ENCODE measurements at regions not wholly inside any gene's neighbourhood (a gene's known extent, or its start where the extent isn't known, plus 50 kb on each side); places are given as distances from the start of the nearest gene placed in this dataset.

DNA sequence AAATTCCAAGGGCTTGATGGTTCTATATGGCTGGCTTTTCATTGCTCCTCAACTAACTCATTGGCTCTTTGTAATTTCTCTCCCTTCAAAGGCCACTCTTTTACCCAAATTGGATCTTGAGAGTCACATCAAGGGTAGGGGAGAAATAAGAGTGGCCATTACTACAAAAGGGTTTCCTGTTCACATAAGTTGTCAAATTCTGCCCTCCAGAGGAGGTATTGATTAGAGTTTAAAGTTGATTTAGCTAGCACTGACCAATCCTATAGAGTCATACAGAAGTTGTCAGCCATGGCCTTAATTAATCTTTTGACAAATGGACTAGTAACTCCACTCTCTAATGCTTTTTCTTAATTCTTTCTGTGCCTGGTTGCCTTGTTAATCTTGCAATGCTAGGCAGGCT is 336.0 kb downstream of the RPS4Y2 start:
- ChIA-PET POLR2A (no interaction called here), CTCF (no interaction called here)
- Mint-ChIP-seq H3K27me3 (ENCODE audit: low read depth) (no peaks in the 10 kb centered on the region; the same call in 1 of the 2 replicates), H3K36me3 (peaks cover 15% of the 10 kb centered on the region; the same call in 1 of the 2 replicates), H3K9me3 (peaks cover 39% of the 10 kb centered on the region), H3K4me1 (no peaks in the 10 kb centered on the region), H3K27ac (no peak overlapping the region), H3K4me3 (no peak overlapping the region)
- ATAC-seq, result no peak
- TF ChIP-seq, protein P1, sequence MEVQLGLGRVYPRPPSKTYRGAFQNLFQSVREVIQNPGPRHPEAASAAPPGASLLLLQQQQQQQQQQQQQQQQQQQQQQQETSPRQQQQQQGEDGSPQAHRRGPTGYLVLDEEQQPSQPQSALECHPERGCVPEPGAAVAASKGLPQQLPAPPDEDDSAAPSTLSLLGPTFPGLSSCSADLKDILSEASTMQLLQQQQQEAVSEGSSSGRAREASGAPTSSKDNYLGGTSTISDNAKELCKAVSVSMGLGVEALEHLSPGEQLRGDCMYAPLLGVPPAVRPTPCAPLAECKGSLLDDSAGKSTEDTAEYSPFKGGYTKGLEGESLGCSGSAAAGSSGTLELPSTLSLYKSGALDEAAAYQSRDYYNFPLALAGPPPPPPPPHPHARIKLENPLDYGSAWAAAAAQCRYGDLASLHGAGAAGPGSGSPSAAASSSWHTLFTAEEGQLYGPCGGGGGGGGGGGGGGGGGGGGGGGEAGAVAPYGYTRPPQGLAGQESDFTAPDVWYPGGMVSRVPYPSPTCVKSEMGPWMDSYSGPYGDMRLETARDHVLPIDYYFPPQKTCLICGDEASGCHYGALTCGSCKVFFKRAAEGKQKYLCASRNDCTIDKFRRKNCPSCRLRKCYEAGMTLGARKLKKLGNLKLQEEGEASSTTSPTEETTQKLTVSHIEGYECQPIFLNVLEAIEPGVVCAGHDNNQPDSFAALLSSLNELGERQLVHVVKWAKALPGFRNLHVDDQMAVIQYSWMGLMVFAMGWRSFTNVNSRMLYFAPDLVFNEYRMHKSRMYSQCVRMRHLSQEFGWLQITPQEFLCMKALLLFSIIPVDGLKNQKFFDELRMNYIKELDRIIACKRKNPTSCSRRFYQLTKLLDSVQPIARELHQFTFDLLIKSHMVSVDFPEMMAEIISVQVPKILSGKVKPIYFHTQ (CRISPR knock-in tag; IDR thresholded peaks at IDR 0.05), result no peak
- TF ChIP-seq JUN (CRISPR knock-in tag; IDR thresholded peaks at IDR 0.05), result no peak
- no peak for TF ChIP-seq KAT7 (CRISPR knock-in tag; IDR thresholded peaks at IDR 0.05; ENCODE audit: borderline replicate concordance)
- no peak for TF ChIP-seq ZNF263 (CRISPR knock-in tag; IDR thresholded peaks at IDR 0.05; ENCODE audit: low read depth)
- no peak for TF ChIP-seq CBFB (CRISPR knock-in tag; IDR thresholded peaks at IDR 0.05; ENCODE audit: low read depth)
- TF ChIP-seq, protein P2, sequence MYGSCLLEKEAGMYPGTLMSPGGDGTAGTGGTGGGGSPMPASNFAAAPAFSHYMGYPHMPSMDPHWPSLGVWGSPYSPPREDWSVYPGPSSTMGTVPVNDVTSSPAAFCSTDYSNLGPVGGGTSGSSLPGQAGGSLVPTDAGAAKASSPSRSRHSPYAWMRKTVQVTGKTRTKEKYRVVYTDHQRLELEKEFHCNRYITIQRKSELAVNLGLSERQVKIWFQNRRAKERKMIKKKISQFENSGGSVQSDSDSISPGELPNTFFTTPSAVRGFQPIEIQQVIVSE (CRISPR knock-in tag; IDR thresholded peaks at IDR 0.05; ENCODE audit: borderline replicate concordance), result no peak
- TF ChIP-seq, protein P3, sequence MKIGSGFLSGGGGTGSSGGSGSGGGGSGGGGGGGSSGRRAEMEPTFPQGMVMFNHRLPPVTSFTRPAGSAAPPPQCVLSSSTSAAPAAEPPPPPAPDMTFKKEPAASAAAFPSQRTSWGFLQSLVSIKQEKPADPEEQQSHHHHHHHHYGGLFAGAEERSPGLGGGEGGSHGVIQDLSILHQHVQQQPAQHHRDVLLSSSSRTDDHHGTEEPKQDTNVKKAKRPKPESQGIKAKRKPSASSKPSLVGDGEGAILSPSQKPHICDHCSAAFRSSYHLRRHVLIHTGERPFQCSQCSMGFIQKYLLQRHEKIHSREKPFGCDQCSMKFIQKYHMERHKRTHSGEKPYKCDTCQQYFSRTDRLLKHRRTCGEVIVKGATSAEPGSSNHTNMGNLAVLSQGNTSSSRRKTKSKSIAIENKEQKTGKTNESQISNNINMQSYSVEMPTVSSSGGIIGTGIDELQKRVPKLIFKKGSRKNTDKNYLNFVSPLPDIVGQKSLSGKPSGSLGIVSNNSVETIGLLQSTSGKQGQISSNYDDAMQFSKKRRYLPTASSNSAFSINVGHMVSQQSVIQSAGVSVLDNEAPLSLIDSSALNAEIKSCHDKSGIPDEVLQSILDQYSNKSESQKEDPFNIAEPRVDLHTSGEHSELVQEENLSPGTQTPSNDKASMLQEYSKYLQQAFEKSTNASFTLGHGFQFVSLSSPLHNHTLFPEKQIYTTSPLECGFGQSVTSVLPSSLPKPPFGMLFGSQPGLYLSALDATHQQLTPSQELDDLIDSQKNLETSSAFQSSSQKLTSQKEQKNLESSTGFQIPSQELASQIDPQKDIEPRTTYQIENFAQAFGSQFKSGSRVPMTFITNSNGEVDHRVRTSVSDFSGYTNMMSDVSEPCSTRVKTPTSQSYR (CRISPR knock-in tag; IDR thresholded peaks at IDR 0.05), result no peak
- TF ChIP-seq ETV6 (CRISPR knock-in tag; IDR thresholded peaks at IDR 0.05), result no peak
- TF ChIP-seq, protein P4, sequence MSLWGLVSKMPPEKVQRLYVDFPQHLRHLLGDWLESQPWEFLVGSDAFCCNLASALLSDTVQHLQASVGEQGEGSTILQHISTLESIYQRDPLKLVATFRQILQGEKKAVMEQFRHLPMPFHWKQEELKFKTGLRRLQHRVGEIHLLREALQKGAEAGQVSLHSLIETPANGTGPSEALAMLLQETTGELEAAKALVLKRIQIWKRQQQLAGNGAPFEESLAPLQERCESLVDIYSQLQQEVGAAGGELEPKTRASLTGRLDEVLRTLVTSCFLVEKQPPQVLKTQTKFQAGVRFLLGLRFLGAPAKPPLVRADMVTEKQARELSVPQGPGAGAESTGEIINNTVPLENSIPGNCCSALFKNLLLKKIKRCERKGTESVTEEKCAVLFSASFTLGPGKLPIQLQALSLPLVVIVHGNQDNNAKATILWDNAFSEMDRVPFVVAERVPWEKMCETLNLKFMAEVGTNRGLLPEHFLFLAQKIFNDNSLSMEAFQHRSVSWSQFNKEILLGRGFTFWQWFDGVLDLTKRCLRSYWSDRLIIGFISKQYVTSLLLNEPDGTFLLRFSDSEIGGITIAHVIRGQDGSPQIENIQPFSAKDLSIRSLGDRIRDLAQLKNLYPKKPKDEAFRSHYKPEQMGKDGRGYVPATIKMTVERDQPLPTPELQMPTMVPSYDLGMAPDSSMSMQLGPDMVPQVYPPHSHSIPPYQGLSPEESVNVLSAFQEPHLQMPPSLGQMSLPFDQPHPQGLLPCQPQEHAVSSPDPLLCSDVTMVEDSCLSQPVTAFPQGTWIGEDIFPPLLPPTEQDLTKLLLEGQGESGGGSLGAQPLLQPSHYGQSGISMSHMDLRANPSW (CRISPR knock-in tag; conservative IDR thresholded peaks at IDR 0.05; ENCODE audit: low read depth), result no peak
- TF ChIP-seq, protein P5, sequence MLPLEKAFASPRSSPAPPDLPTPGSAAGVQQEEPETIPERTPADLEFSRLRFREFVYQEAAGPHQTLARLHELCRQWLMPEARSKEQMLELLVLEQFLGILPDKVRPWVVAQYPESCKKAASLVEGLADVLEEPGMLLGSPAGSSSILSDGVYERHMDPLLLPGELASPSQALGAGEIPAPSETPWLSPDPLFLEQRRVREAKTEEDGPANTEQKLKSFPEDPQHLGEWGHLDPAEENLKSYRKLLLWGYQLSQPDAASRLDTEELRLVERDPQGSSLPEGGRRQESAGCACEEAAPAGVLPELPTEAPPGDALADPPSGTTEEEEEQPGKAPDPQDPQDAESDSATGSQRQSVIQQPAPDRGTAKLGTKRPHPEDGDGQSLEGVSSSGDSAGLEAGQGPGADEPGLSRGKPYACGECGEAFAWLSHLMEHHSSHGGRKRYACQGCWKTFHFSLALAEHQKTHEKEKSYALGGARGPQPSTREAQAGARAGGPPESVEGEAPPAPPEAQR (CRISPR knock-in tag; IDR thresholded peaks at IDR 0.05), result no peak
- no peak for TF ChIP-seq RELA (CRISPR knock-in tag; IDR thresholded peaks at IDR 0.05; ENCODE audit: borderline replicate concordance)
- TF ChIP-seq, protein P6, sequence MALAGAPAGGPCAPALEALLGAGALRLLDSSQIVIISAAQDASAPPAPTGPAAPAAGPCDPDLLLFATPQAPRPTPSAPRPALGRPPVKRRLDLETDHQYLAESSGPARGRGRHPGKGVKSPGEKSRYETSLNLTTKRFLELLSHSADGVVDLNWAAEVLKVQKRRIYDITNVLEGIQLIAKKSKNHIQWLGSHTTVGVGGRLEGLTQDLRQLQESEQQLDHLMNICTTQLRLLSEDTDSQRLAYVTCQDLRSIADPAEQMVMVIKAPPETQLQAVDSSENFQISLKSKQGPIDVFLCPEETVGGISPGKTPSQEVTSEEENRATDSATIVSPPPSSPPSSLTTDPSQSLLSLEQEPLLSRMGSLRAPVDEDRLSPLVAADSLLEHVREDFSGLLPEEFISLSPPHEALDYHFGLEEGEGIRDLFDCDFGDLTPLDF (CRISPR knock-in tag; IDR thresholded peaks at IDR 0.05), result no peak
- no peak for TF ChIP-seq PRRX2 (CRISPR knock-in tag; IDR thresholded peaks at IDR 0.05)
- no peak for DNase-seq (ENCODE audit: low spot score)

DNA sequence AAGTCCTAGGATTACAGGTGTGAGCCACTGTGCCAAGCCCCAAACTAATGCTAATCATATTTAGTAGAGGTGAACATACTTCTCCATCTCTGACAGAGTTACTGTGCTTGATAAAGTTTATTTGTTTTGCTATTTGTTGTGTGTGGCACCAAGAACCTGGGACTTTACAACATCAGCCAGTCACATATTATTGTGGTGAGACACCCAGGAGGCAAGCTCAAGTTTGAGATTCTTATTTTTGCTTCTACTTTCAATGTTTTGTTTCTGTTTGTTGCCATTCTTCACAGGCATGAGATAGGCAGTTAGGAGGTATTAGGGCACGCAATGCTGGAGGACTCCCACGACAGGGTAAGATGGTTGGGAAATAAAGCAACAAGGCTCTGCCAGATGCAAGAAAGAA is 346.6 kb downstream of the RPS4Y2 start:
- no peak for ATAC-seq
- Mint-ChIP-seq H3K27ac (no peak overlapping the region), H3K9me3 (peaks cover 29% of the 10 kb centered on the region), H3K36me3 (peaks cover 26% of the 10 kb centered on the region), H3K4me1 (no peaks in the 10 kb centered on the region), H3K27me3 (ENCODE audit: low read depth) (no peaks in the 10 kb centered on the region), H3K4me3 (no peak overlapping the region)
- ChIA-PET POLR2A (no interaction called here), CTCF (no interaction called here)
- no peak for DNase-seq (ENCODE audit: low spot score)
- TF ChIP-seq, protein P7, sequence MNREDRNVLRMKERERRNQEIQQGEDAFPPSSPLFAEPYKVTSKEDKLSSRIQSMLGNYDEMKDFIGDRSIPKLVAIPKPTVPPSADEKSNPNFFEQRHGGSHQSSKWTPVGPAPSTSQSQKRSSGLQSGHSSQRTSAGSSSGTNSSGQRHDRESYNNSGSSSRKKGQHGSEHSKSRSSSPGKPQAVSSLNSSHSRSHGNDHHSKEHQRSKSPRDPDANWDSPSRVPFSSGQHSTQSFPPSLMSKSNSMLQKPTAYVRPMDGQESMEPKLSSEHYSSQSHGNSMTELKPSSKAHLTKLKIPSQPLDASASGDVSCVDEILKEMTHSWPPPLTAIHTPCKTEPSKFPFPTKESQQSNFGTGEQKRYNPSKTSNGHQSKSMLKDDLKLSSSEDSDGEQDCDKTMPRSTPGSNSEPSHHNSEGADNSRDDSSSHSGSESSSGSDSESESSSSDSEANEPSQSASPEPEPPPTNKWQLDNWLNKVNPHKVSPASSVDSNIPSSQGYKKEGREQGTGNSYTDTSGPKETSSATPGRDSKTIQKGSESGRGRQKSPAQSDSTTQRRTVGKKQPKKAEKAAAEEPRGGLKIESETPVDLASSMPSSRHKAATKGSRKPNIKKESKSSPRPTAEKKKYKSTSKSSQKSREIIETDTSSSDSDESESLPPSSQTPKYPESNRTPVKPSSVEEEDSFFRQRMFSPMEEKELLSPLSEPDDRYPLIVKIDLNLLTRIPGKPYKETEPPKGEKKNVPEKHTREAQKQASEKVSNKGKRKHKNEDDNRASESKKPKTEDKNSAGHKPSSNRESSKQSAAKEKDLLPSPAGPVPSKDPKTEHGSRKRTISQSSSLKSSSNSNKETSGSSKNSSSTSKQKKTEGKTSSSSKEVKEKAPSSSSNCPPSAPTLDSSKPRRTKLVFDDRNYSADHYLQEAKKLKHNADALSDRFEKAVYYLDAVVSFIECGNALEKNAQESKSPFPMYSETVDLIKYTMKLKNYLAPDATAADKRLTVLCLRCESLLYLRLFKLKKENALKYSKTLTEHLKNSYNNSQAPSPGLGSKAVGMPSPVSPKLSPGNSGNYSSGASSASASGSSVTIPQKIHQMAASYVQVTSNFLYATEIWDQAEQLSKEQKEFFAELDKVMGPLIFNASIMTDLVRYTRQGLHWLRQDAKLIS (CRISPR knock-in tag; IDR thresholded peaks at IDR 0.05; ENCODE audit: borderline replicate concordance), result no peak
- TF ChIP-seq, protein P8, sequence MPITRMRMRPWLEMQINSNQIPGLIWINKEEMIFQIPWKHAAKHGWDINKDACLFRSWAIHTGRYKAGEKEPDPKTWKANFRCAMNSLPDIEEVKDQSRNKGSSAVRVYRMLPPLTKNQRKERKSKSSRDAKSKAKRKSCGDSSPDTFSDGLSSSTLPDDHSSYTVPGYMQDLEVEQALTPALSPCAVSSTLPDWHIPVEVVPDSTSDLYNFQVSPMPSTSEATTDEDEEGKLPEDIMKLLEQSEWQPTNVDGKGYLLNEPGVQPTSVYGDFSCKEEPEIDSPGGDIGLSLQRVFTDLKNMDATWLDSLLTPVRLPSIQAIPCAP (CRISPR knock-in tag; IDR thresholded peaks at IDR 0.05), result no peak
- TF ChIP-seq, protein P9, sequence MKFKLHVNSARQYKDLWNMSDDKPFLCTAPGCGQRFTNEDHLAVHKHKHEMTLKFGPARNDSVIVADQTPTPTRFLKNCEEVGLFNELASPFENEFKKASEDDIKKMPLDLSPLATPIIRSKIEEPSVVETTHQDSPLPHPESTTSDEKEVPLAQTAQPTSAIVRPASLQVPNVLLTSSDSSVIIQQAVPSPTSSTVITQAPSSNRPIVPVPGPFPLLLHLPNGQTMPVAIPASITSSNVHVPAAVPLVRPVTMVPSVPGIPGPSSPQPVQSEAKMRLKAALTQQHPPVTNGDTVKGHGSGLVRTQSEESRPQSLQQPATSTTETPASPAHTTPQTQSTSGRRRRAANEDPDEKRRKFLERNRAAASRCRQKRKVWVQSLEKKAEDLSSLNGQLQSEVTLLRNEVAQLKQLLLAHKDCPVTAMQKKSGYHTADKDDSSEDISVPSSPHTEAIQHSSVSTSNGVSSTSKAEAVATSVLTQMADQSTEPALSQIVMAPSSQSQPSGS (CRISPR knock-in tag; IDR thresholded peaks at IDR 0.05; ENCODE audit: borderline replicate concordance, low read depth), result no peak
- TF ChIP-seq GTF2I (CRISPR knock-in tag; conservative IDR thresholded peaks at IDR 0.05), result no peak

Measured in WTC11 (cell line).